Esophagus squamous epithelium (tissue), 5 donors: ENCODE measurements at regions not wholly inside any gene's neighbourhood (a gene's known extent, or its start where the extent isn't known, plus 50 kb on each side); places are given as distances from the start of the nearest gene placed in this dataset.

Source experiments
- DNase-seq: peaks from one replicate; lab custom pipeline; 2025; lab: John Stamatoyannopoulos, UW
- H3K27ac ChIP-seq, 4 donors: fragments of 200-600 bp; sonication (generic); one replicate each; pipeline ENCODE4 v1.5.1; 2016 to 2019; ENCODE audit warnings: mild to moderate bottlenecking in 1 of 4
- H3K27me3 ChIP-seq, 4 donors: fragments of 200-600 bp; sonication (generic); 1 replicate in 3 of 4; 2 replicates in 1 of 4; pipeline versions ENCODE4 v1.5.1 to v1.6.0; 2017 to 2021; ENCODE audit warnings: antibody characterized with exemption in 1 of 4
- H3K36me3 ChIP-seq, 3 donors: fragments of 200-600 bp; sonication (generic); one replicate each; pipeline ENCODE4 v1.5.1; 2016 to 2019
- H3K4me1 ChIP-seq, 3 donors: fragments of 200-600 bp; sonication (generic); one replicate each; pipeline ENCODE4 v1.5.1; 2017 to 2019
- H3K4me3 ChIP-seq, 4 donors: fragments of 200-600 bp; sonication (generic); 1 replicate in 3 of 4; 2 replicates in 1 of 4; pipeline ENCODE4 v1.5.1; 2016 to 2019; ENCODE audit warnings: mild to moderate bottlenecking in 2 of 4, moderate library complexity in 1 of 4
- H3K9me3 ChIP-seq, 3 donors: fragments of 200-600 bp; sonication (generic); one replicate each; pipeline ENCODE4 v1.5.1; 2016 to 2019
- POLR2A ChIP-seq, 4 donors: fragments of 450-650 bp; IDR thresholded peaks; one replicate each; pipeline ENCODE4 v1.6.1; 2017; ENCODE audit warnings: antibody characterized with exemption in 4 of 4, mild to moderate bottlenecking in 4 of 4, moderate library complexity in 3 of 4
- WGBS, 2 donors: methylation state at CpG; one replicate each; pipeline ENCODE4 v1.1.5; 2018; 5-methylcytosine and 5-hydroxymethylcytosine counted together
- intact Hi-C: fragments of 100-400 bp; cut with DNase I; formaldehyde crosslinking; loops from one replicate; pipeline ENCODE4 v1.15.0; 2022
- TF ChIP-seq, protein P1 (sequence below), 6 experiments: fragments of 450-650 bp in 4 of 6; fragments of 200-600 bp in 2 of 6; sonication (generic) in 2 of 6; IDR thresholded peaks; one replicate each; pipeline ENCODE4 v1.5.1; 2016 to 2019; ENCODE audit warnings: antibody characterized with exemption in 6 of 6, mild to moderate bottlenecking in 4 of 6, moderate library complexity in 4 of 6
- donor health status: DM: yes; HTN: yes; CAD: no.

DNA sequence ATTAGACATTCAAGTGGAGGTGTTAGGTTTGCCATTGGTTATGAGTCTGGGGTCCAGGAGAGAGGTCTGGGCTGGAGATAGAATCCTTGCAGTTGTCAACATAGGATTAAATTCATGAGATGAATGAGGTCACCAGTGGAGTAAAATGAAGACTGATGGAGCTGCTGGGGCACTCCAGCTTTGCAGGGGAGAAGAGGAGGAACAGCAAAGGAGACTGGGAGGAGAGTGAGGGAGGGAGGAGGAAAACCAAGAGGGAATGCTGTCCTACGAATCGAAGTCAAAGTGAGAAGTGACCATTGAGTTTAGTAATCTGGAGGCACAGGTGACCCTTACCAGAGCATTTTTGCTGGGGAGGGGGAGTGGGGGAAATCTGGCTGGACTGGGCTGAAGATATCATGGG is 178.2 kb upstream of the NR3C1 start:
- Histone ChIP-seq H3K4me1 (peaks cover 0 to 5% (median 0%) of the 10 kb centered on the region in 3 donors), H3K4me3 (no peak overlapping the region), H3K27me3 (no peaks in the 10 kb centered on the region), H3K27ac (no peak overlapping the region), H3K36me3 (no peaks in the 10 kb centered on the region), H3K9me3 (no peaks in the 10 kb centered on the region)
- TF ChIP-seq, protein P1, sequence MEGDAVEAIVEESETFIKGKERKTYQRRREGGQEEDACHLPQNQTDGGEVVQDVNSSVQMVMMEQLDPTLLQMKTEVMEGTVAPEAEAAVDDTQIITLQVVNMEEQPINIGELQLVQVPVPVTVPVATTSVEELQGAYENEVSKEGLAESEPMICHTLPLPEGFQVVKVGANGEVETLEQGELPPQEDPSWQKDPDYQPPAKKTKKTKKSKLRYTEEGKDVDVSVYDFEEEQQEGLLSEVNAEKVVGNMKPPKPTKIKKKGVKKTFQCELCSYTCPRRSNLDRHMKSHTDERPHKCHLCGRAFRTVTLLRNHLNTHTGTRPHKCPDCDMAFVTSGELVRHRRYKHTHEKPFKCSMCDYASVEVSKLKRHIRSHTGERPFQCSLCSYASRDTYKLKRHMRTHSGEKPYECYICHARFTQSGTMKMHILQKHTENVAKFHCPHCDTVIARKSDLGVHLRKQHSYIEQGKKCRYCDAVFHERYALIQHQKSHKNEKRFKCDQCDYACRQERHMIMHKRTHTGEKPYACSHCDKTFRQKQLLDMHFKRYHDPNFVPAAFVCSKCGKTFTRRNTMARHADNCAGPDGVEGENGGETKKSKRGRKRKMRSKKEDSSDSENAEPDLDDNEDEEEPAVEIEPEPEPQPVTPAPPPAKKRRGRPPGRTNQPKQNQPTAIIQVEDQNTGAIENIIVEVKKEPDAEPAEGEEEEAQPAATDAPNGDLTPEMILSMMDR (IDR thresholded peaks at IDR 0.05) = no peak
- TF ChIP-seq POLR2A (IDR thresholded peaks at IDR 0.05) = no peak
- intact Hi-C loops = no loop called here
- DNase-seq = no peak
- 92 to 97% methylated on average over 2 of the region's 2 CpGs for WGBS, 2 donors

DNA sequence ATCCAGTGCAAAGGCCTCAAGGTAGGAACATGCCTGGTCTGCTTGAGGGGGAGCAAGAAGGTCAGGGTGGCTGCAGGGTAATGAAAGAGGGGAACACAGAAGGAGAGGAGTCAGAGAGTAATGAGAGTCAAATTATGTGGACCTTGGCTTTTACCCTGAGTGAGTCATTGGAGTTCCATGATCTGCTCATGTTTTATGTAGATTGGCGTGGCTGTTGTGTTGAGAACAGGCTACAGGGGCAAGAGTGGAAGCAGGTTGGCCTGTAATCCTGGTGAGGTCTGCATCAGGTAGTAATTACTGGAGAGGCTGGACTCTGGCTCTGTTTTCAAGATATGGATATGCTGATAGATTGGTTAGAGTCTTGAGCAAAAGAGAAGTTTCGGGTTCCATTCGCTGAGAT is 177.7 kb upstream of the NR3C1 start:
- Histone ChIP-seq H3K9me3 (no peaks in the 10 kb centered on the region), H3K4me1 (peaks cover 0 to 5% (median 0%) of the 10 kb centered on the region in 3 donors), H3K27me3 (no peaks in the 10 kb centered on the region), H3K36me3 (no peaks in the 10 kb centered on the region), H3K27ac (no peak overlapping the region), H3K4me3 (no peak overlapping the region)
- TF ChIP-seq, protein P1 (IDR thresholded peaks at IDR 0.05) = no peak
- TF ChIP-seq POLR2A (IDR thresholded peaks at IDR 0.05) = no peak
- WGBS, 2 donors = 93 to 96% methylated on average over 3 of the region's 3 CpGs
- intact Hi-C loops = no loop called here
- no peak for DNase-seq

DNA sequence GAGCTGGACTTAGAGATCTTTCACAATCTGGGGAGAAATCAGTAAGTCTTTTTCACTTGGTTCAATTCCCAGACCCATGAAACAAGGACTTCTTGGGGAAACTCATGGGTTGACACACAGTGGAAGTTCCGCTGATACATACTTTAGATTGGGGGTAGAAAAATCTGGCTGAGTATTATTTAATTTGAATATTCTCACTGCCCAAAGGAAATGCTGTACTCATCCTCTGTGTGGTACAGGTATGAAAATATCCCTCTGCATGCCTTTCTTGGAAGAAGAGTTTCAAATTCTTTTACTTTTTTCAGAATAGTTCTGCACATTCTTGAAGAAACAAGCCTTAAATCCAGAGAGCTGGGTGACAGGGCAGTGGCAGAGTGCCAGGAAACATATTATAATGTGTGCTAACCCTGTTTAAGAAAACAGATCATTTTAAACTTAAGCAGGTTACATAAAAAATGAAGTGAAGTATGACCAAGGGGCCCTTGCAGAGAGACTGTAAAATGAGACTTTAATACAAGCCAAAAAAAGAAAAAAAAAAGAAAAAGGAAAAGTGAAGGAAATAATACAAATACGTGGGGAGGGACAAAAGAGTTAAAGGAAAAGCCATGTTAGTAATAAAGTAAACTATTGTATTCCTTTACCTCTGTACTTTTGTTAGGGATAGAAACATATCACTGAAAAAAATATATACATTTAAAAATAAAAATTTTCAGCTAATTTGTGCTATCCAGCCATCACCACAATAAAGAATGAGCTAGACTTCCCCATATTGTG is 173.4 kb upstream of the NR3C1 start:
- Histone ChIP-seq H3K4me3 (no peak overlapping the region), H3K36me3 (no peaks in the 10 kb centered on the region), H3K27me3 (no peaks in the 10 kb centered on the region), H3K4me1 (peaks cover 0 to 5% (median 0%) of the 10 kb centered on the region in 3 donors), H3K9me3 (no peaks in the 10 kb centered on the region), H3K27ac (no peak overlapping the region)
- TF ChIP-seq, protein P1 (IDR thresholded peaks at IDR 0.05) = no peak
- TF ChIP-seq POLR2A (IDR thresholded peaks at IDR 0.05) = no peak
- WGBS, 2 donors = 44 to 54% methylated on average over 2 of the region's 2 CpGs
- intact Hi-C loops = no loop called here
- no peak for DNase-seq

DNA sequence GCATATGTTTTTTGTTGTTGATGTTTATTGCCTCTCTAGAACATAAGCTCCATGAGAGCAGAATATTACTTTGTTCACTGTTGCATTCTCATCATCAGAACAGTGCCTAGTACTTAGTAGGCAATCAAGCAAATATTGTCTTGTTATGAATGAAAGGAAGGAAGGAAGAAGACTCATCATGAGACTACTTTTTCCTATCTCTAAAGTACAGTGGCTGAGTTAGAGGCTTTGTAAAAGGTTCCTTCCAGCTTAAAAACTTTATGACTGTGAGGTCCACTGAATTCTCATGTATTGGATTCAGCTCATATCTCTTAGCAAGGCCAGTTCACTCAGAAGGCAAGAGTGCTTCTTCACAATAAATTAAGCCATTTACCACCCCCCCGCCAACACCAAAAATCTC is 171.8 kb upstream of the NR3C1 start:
- H3K36me3 ChIP-seq = no peaks in the 10 kb centered on the region
- no peak overlapping the region for H3K4me3 ChIP-seq
- H3K9me3 ChIP-seq = no peaks in the 10 kb centered on the region
- 100% methylated on average over 1 of the region's 1 CpG for WGBS, 2 donors
- no peaks in the 10 kb centered on the region for H3K27me3 ChIP-seq
- peaks cover 0 to 5% (median 0%) of the 10 kb centered on the region in 3 donors for H3K4me1 ChIP-seq
- H3K27ac ChIP-seq = no peak overlapping the region
- DNase-seq = no peak
- TF ChIP-seq, protein P1 (IDR thresholded peaks at IDR 0.05) = no peak
- no peak for TF ChIP-seq POLR2A (IDR thresholded peaks at IDR 0.05)
- intact Hi-C loops = no loop called here

DNA sequence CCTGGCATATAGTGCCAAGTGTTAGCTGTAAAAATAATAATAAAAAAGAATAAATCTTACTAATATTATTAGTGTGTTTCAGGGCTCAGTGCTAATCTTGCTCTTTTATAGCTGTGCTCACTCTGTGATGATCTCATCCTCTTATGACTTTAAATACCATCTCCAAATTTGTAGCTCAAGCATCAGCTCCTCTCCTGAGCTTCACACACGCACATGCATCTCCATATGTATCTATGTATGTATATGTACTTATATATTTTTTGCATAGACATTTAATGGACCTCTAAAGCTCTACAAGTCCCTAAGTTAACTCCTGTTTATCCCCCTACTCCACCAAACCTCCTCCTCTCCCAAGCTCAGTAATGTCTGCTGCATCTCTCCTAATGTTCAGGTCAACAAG is 170.8 kb upstream of the NR3C1 start:
- WGBS, 2 donors = 94 to 95% methylated on average over 1 of the region's 1 CpG
- intact Hi-C loops = no loop called here

More for the DNA sequence above, 170.8 kb upstream of the NR3C1 start:
- Histone ChIP-seq H3K4me1 (peaks cover 0 to 5% (median 0%) of the 10 kb centered on the region in 3 donors), H3K36me3 (no peaks in the 10 kb centered on the region), H3K27ac (no peak overlapping the region), H3K27me3 (no peaks in the 10 kb centered on the region), H3K4me3 (no peak overlapping the region), H3K9me3 (no peaks in the 10 kb centered on the region)
- TF ChIP-seq, protein P1 (IDR thresholded peaks at IDR 0.05) = no peak
- no peak for TF ChIP-seq POLR2A (IDR thresholded peaks at IDR 0.05)
- DNase-seq = no peak
